ENCODE measurements at regions not wholly inside any gene's neighbourhood (a gene's known extent, or its start where the extent isn't known, plus 50 kb on each side); places are given as distances from the start of the nearest gene placed in this dataset.

- peak; percentile 65 to 67 for DNase-seq
- TF ChIP-seq GATA1 (IDR thresholded peaks at IDR 0.05; ENCODE audit: low read depth, low read length) (no peak), POLR2A (IDR thresholded peaks at IDR 0.05; ENCODE audit: low read length) (no peak)
Measured at GRCh38 chr15:31262901-31263671, 63.5 kb upstream of the KLF13 start.

- DNase-seq: peak; percentile 86 to 94
- TF ChIP-seq POLR2A (IDR thresholded peaks at IDR 0.05; ENCODE audit: low read length) (peak; percentile 69), GATA1 (IDR thresholded peaks at IDR 0.05; ENCODE audit: low read depth, low read length) (no peak)
Measured at GRCh38 chr15:31263751-31264558, 62.7 kb upstream of the KLF13 start.

GRCh38 chr15:31264559-31265089 is 62.0 kb upstream of the KLF13 start:
- no peak for TF ChIP-seq GATA1 (IDR thresholded peaks at IDR 0.05; ENCODE audit: low read depth, low read length)
- no peak for TF ChIP-seq POLR2A (IDR thresholded peaks at IDR 0.05; ENCODE audit: low read length)
- DNase-seq: peak in 1 of 2 experiments; percentile 39

GRCh38 chr15:31265090-31265870 is 61.4 kb upstream of the KLF13 start:
- peak in 1 of 2 experiments; percentile 51 for DNase-seq
- TF ChIP-seq POLR2A (IDR thresholded peaks at IDR 0.05; ENCODE audit: low read length) (no peak), GATA1 (IDR thresholded peaks at IDR 0.05; ENCODE audit: low read depth, low read length) (no peak)

- TF ChIP-seq GATA1 (IDR thresholded peaks at IDR 0.05; ENCODE audit: low read depth, low read length): peak; percentile 71
- peak; percentile 64 for TF ChIP-seq POLR2A (IDR thresholded peaks at IDR 0.05; ENCODE audit: low read length)
- peak; percentile 97 to 99 for DNase-seq
Measured at GRCh38 chr15:31265871-31266711, 60.5 kb upstream of the KLF13 start.

GRCh38 chr15:31266712-31267111 is 59.9 kb upstream of the KLF13 start:
- DNase-seq: no peak

GRCh38 chr15:31267161-31268107 is 59.2 kb upstream of the KLF13 start:
- peak; percentile 45 to 53 for DNase-seq

More at GRCh38 chr15:31266712-31267111, 59.9 kb upstream of the KLF13 start:
- TF ChIP-seq POLR2A (IDR thresholded peaks at IDR 0.05; ENCODE audit: low read length) (no peak), GATA1 (IDR thresholded peaks at IDR 0.05; ENCODE audit: low read depth, low read length) (no peak)

GRCh38 chr15:31268108-31268501 is 58.5 kb upstream of the KLF13 start:
- no peak for DNase-seq
- TF ChIP-seq GATA1 (IDR thresholded peaks at IDR 0.05; ENCODE audit: low read depth, low read length): no peak
- no peak for TF ChIP-seq POLR2A (IDR thresholded peaks at IDR 0.05; ENCODE audit: low read length)

More at GRCh38 chr15:31267161-31268107, 59.2 kb upstream of the KLF13 start:
- TF ChIP-seq GATA1 (IDR thresholded peaks at IDR 0.05; ENCODE audit: low read depth, low read length) (no peak), POLR2A (IDR thresholded peaks at IDR 0.05; ENCODE audit: low read length) (no peak)

- no peak for DNase-seq
- no peak for TF ChIP-seq POLR2A (IDR thresholded peaks at IDR 0.05; ENCODE audit: low read length)
- no peak for TF ChIP-seq GATA1 (IDR thresholded peaks at IDR 0.05; ENCODE audit: low read depth, low read length)
Measured at GRCh38 chr15:31268911-31269784, 57.5 kb upstream of the KLF13 start.

- peak; percentile 17 for TF ChIP-seq POLR2A (IDR thresholded peaks at IDR 0.05; ENCODE audit: low read length)
- TF ChIP-seq GATA1 (IDR thresholded peaks at IDR 0.05; ENCODE audit: low read depth, low read length): no peak
- peak; percentile 55 to 63 for DNase-seq
Measured at GRCh38 chr15:31269816-31270575, 56.6 kb upstream of the KLF13 start.

Measured in erythroblast (primary cell).